ENCODE measurements at regions not wholly inside any gene's neighbourhood (a gene's known extent, or its start where the extent isn't known, plus 50 kb on each side); places are given as distances from the start of the nearest gene placed in this dataset.

DNA sequence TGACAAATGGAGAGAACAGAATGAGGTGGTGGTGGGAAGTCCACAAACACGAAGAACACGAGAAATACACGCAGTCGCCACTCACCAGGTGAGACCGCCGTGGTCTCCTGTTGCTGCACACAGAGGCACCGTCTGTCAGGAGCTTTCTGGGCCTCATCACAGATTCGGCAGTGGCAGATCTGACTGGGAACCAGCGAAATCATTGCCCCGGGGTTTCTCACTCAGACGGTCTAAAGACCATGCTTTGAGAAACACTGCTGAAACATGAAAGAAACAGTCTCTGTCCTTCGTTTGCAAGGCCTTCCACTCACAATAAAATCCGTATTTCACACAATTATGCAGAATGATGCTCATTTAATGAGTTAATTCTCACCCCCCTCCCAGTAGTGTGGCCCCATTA is 130.9 kb upstream of the AFDN start:
- no peak for DNase-seq (ENCODE audit: low read depth)
- TF ChIP-seq, protein P1, sequence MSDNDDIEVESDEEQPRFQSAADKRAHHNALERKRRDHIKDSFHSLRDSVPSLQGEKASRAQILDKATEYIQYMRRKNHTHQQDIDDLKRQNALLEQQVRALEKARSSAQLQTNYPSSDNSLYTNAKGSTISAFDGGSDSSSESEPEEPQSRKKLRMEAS (IDR thresholded peaks at IDR 0.05; ENCODE audit: low read depth, low read length), result no peak
- TF ChIP-seq POLR2A (IDR thresholded peaks at IDR 0.05; ENCODE audit: extremely low read depth, insufficient read length) (no peak), MYC (IDR thresholded peaks at IDR 0.05; ENCODE audit: low read depth, low read length) (no peak)
- TF ChIP-seq, protein P2, sequence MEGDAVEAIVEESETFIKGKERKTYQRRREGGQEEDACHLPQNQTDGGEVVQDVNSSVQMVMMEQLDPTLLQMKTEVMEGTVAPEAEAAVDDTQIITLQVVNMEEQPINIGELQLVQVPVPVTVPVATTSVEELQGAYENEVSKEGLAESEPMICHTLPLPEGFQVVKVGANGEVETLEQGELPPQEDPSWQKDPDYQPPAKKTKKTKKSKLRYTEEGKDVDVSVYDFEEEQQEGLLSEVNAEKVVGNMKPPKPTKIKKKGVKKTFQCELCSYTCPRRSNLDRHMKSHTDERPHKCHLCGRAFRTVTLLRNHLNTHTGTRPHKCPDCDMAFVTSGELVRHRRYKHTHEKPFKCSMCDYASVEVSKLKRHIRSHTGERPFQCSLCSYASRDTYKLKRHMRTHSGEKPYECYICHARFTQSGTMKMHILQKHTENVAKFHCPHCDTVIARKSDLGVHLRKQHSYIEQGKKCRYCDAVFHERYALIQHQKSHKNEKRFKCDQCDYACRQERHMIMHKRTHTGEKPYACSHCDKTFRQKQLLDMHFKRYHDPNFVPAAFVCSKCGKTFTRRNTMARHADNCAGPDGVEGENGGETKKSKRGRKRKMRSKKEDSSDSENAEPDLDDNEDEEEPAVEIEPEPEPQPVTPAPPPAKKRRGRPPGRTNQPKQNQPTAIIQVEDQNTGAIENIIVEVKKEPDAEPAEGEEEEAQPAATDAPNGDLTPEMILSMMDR (IDR thresholded peaks at IDR 0.05; ENCODE audit: low read depth, low read length), result no peak
- H3K4me3 ChIP-seq (ENCODE audit: low read depth, low read length), result no peak overlapping the region

DNA sequence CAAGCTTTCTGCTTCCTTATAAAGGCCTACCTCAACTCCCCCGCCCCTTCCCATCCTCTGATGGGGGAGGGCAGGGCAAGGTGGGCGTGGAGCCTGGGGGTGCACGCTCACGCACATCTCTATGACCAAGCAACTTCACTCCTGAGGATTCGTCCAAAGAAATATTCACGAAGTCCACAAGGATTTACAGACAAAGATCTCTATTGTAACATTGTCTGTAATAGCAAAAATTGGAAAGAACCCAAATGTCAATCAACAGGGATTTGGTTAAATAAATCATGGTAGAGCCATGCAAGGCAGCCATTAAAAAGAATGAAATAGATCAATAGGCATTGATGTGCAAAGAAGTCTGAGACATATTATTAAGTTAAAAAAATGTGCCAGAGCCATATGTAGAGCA is 130.4 kb upstream of the AFDN start:
- no peak for DNase-seq (ENCODE audit: low read depth)
- H3K4me3 ChIP-seq (ENCODE audit: low read depth, low read length), result no peak overlapping the region
- TF ChIP-seq, protein P1 (IDR thresholded peaks at IDR 0.05; ENCODE audit: low read depth, low read length), result no peak
- TF ChIP-seq, protein P2 (IDR thresholded peaks at IDR 0.05; ENCODE audit: low read depth, low read length), result no peak
- TF ChIP-seq POLR2A (IDR thresholded peaks at IDR 0.05; ENCODE audit: extremely low read depth, insufficient read length) (no peak), MYC (IDR thresholded peaks at IDR 0.05; ENCODE audit: low read depth, low read length) (no peak)

DNA sequence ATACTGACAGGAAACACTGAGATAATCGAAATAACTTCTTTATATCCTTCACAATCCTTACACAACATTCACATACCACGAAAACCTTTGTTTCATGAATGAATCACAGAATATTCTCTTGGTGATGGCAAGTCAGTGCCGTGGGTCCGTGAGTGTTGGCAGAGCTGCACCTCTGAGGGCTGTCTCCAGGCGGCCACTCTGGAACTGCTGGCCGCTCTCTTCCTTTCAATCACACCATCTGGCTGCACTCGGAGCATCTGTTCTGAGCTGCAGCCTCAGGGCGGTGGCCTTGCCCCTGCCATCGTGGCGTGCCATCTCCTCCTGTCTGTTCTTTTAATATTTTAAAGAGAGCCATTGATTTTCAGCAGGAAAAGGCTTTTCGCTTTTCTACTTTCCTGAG is 129.4 kb upstream of the AFDN start:
- DNase-seq (ENCODE audit: low read depth), result no peak
- H3K4me3 ChIP-seq (ENCODE audit: low read depth, low read length), result no peak overlapping the region
- TF ChIP-seq, protein P2 (IDR thresholded peaks at IDR 0.05; ENCODE audit: low read depth, low read length), result no peak
- TF ChIP-seq MYC (IDR thresholded peaks at IDR 0.05; ENCODE audit: low read depth, low read length) (no peak), POLR2A (IDR thresholded peaks at IDR 0.05; ENCODE audit: extremely low read depth, insufficient read length) (no peak)
- TF ChIP-seq, protein P1 (IDR thresholded peaks at IDR 0.05; ENCODE audit: low read depth, low read length), result no peak

DNA sequence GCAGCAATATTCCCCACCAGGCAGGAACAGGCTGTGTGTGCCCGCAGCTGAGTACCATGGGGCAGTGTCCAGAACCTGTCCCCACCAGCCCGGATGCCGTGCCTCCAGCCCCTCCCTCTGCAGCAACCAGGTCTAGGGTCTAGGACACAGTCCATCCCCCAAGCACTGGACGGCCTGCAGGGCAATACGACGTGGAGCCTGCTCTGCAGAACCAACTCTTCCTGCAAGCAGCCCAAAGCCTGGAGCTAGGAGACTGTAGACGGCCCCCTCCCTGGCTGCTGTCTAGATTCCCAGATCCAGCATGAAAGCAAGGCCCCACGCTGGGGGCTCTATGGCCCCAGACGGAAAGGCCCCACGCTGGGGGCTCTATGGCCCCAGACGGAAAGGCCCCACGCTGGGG is 128.2 kb upstream of the AFDN start:
- no peak overlapping the region for H3K4me3 ChIP-seq (ENCODE audit: low read depth, low read length)
- DNase-seq (ENCODE audit: low read depth), result no peak
- TF ChIP-seq, protein P2 (IDR thresholded peaks at IDR 0.05; ENCODE audit: low read depth, low read length), result no peak
- no peak for TF ChIP-seq MYC (IDR thresholded peaks at IDR 0.05; ENCODE audit: low read depth, low read length)

DNA sequence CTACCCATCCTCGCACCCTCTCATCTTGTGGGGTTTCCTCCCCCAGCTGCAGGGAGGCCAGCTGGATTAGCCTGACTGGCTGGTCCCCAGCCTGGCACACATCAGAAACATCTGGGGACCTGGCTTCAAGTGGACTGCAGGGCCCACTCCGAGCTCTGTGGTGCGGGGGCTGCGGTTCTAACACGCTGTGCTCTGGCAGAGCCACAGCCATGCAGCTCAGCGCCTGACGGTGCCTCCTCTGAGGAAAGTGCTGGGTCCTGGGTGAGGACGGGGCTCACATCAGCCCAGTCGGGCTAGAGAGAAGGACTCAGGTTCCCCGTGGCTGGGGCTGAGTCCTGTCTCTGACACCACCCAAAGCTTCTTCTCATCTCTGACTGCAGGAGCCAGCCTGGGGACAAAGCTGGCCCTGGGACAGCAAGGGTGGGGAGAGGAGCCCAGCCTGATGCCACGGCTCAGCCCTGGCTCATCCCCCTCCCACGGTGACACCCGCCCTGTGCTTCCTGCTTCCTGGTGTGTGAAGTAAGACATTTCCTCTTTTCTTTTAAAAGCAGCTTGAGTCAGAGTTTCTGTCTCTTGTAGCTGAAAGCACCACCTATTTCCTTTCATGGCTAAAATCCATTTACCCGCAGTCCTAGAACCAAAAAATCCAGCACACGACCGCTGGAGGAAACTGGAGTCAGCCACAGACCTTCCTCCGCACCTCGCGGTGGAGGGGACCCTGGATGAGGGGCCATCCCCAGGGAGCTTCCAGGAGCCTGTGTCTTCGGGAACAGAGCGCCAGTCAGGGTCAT is 127.4 kb upstream of the AFDN start:
- TF ChIP-seq, protein P1 (IDR thresholded peaks at IDR 0.05; ENCODE audit: low read depth, low read length), result no peak
- no peak for TF ChIP-seq MYC (IDR thresholded peaks at IDR 0.05; ENCODE audit: low read depth, low read length)
- TF ChIP-seq, protein P2 (IDR thresholded peaks at IDR 0.05; ENCODE audit: low read depth, low read length), result no peak
- no peak for TF ChIP-seq POLR2A (IDR thresholded peaks at IDR 0.05; ENCODE audit: extremely low read depth, insufficient read length)
- H3K4me3 ChIP-seq (ENCODE audit: low read depth, low read length), result peak overlapping the region; percentile 8
- DNase-seq (ENCODE audit: low read depth), result peak; percentile 78
